ENCODE measurements at regions not wholly inside any gene's neighbourhood (a gene's known extent, or its start where the extent isn't known, plus 50 kb on each side); places are given as distances from the start of the nearest gene placed in this dataset.

- Histone ChIP-seq H2AFZ (ENCODE audit: low read depth, low read length, severe bottlenecking) (no peak overlapping the region), H3K27me3 (ENCODE audit: low read length) (no peaks in the 10 kb centered on the region), H3K36me3 (ENCODE audit: low read length) (no peaks in the 10 kb centered on the region), H3K27ac (ENCODE audit: low read depth, low read length) (no peak overlapping the region), H3K4me3 (ENCODE audit: insufficient read depth, low read length, poor library complexity, severe bottlenecking) (no peak overlapping the region), H3F3A (ENCODE audit: insufficient read depth) (no peaks in the 10 kb centered on the region), H3K79me2 (ENCODE audit: insufficient read depth, low read length) (no peaks in the 10 kb centered on the region), H4K20me1 (ENCODE audit: low read depth, low read length) (no peaks in the 10 kb centered on the region), H3K9me3 (ENCODE audit: insufficient read depth, low read length) (no peaks in the 10 kb centered on the region), H3K4me2 (ENCODE audit: low read depth, low read length, poor library complexity, severe bottlenecking) (no peak overlapping the region), H3K9me2 (replicated peaks; ENCODE audit: insufficient read depth, low read length) (no peaks in the 10 kb centered on the region), H3K9ac (ENCODE audit: low read length) (no peak overlapping the region)
- TF ChIP-seq EZH2phosphoT487 (conservative IDR thresholded peaks at IDR 0.05; ENCODE audit: low read length) (no peak), CTCF (IDR thresholded peaks at IDR 0.05; ENCODE audit: insufficient read depth, low read length, poor library complexity, severe bottlenecking) (no peak)
These were observed 883.3 kb upstream of the CNTN5 start for GRCh38 chr11:98137437-98137836.

- TF ChIP-seq CTCF (IDR thresholded peaks at IDR 0.05; ENCODE audit: insufficient read depth, low read length, poor library complexity, severe bottlenecking) (no peak), EZH2phosphoT487 (conservative IDR thresholded peaks at IDR 0.05; ENCODE audit: low read length) (no peak)
- Histone ChIP-seq H3K9me2 (replicated peaks; ENCODE audit: insufficient read depth, low read length) (no peaks in the 10 kb centered on the region), H3K27ac (ENCODE audit: low read depth, low read length) (no peak overlapping the region), H3K4me2 (ENCODE audit: low read depth, low read length, poor library complexity, severe bottlenecking) (no peak overlapping the region), H3K79me2 (ENCODE audit: insufficient read depth, low read length) (no peaks in the 10 kb centered on the region), H4K20me1 (ENCODE audit: low read depth, low read length) (no peaks in the 10 kb centered on the region), H3K36me3 (ENCODE audit: low read length) (no peaks in the 10 kb centered on the region), H3K4me3 (ENCODE audit: insufficient read depth, low read length, poor library complexity, severe bottlenecking) (no peak overlapping the region), H3K9me3 (ENCODE audit: insufficient read depth, low read length) (no peaks in the 10 kb centered on the region; the same call in 1 of the 2 replicates), H3K9ac (ENCODE audit: low read length) (no peak overlapping the region), H3K27me3 (ENCODE audit: low read length) (no peaks in the 10 kb centered on the region), H3F3A (ENCODE audit: insufficient read depth) (no peaks in the 10 kb centered on the region), H2AFZ (ENCODE audit: low read depth, low read length, severe bottlenecking) (no peak overlapping the region)
These were observed 877.1 kb upstream of the CNTN5 start for GRCh38 chr11:98143661-98144060.

GRCh38 chr11:98153752-98154151, 867.0 kb upstream of the CNTN5 start:
- Histone ChIP-seq H3K4me2 (ENCODE audit: low read depth, low read length, poor library complexity, severe bottlenecking) (no peak overlapping the region), H4K20me1 (ENCODE audit: low read depth, low read length) (no peaks in the 10 kb centered on the region), H3K4me3 (ENCODE audit: insufficient read depth, low read length, poor library complexity, severe bottlenecking) (no peak overlapping the region), H3K9me3 (ENCODE audit: insufficient read depth, low read length) (no peaks in the 10 kb centered on the region), H3K36me3 (ENCODE audit: low read length) (no peaks in the 10 kb centered on the region), H3K79me2 (ENCODE audit: insufficient read depth, low read length) (no peaks in the 10 kb centered on the region), H3K27me3 (ENCODE audit: low read length) (no peaks in the 10 kb centered on the region), H3F3A (ENCODE audit: insufficient read depth) (no peaks in the 10 kb centered on the region), H3K9me2 (replicated peaks; ENCODE audit: insufficient read depth, low read length) (no peaks in the 10 kb centered on the region), H2AFZ (ENCODE audit: low read depth, low read length, severe bottlenecking) (no peak overlapping the region), H3K27ac (ENCODE audit: low read depth, low read length) (no peak overlapping the region), H3K9ac (ENCODE audit: low read length) (no peak overlapping the region)
- TF ChIP-seq CTCF (IDR thresholded peaks at IDR 0.05; ENCODE audit: insufficient read depth, low read length, poor library complexity, severe bottlenecking) (no peak), EZH2phosphoT487 (conservative IDR thresholded peaks at IDR 0.05; ENCODE audit: low read length) (no peak)
